ENCODE measurements at regions not wholly inside any gene's neighbourhood (a gene's known extent, or its start where the extent isn't known, plus 50 kb on each side); places are given as distances from the start of the nearest gene placed in this dataset.

- TF ChIP-seq RORA (CRISPR knock-in tag; IDR thresholded peaks at IDR 0.05) (no peak), MAFG (CRISPR knock-in tag; IDR thresholded peaks at IDR 0.05) (no peak), MEF2D (CRISPR knock-in tag; IDR thresholded peaks at IDR 0.05) (no peak), HDAC2 (CRISPR knock-in tag; IDR thresholded peaks at IDR 0.05) (no peak), CTCF (CRISPR knock-in tag; IDR thresholded peaks at IDR 0.05) (no peak), ZBTB40 (IDR thresholded peaks at IDR 0.05) (no peak), ZBTB40 (CRISPR knock-in tag; IDR thresholded peaks at IDR 0.05) (no peak), ATF1 (CRISPR knock-in tag; IDR thresholded peaks at IDR 0.05) (no peak), EZH2 (conservative IDR thresholded peaks at IDR 0.05; ENCODE audit: low read depth, low read length) (no peak), NFIC (IDR thresholded peaks at IDR 0.05; ENCODE audit: low read length) (no peak), KDM3A (CRISPR knock-in tag; IDR thresholded peaks at IDR 0.05; ENCODE audit: low read depth) (no peak), SRF (IDR thresholded peaks at IDR 0.05; ENCODE audit: low read depth, low read length) (no peak), MAFK (conservative IDR thresholded peaks at IDR 0.05 in 1 of 2, IDR thresholded peaks at IDR 0.05 in 1 of 2; ENCODE audit: low read length in 2 of 2) (no peak), IKZF1 (IDR thresholded peaks at IDR 0.05) (no peak)
Observed at GRCh38 chr16:73189136-73189535, 141.2 kb upstream of the ZFHX3 start.

Data from HepG2 (cell line).